ENCODE measurements at regions not wholly inside any gene's neighbourhood (a gene's known extent, or its start where the extent isn't known, plus 50 kb on each side); places are given as distances from the start of the nearest gene placed in this dataset.

DNA sequence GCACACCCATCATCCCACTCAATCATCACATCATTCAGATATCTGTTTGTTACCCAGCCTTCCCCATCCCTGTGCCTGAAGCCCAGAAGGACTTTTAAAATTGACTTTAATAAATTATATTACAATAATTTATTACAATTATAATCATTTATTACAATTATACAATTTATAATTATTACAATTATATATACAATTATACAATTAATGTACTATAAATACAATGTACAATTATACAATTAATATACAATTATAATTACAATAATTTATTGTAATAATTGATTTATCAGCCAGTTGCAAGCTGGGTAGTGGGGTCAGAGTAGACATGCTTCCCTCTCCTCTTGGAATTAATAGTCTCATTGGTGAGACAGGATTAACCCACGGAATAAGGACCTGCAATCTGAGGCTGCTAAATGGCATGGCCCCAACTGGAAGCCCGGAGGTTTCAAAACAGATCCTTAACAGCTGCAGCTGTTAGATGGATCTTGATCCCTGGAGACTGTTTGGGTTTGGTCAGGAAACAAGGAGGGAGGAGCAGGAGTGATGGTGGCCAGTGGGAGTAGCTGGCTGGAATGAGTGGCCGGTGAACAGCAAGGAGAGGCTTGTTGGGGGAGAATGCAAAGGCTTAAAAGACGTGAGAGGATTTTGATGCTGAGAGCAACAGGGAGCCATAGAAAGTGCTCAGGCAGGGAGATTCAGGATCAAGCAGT, 402.8 kb upstream of the PODXL start:
- H3K4me1 Mint-ChIP-seq (ENCODE audit: low read depth): no peaks in the 10 kb centered on the region
- no peak overlapping the region for H3K4me3 Mint-ChIP-seq
- H3K36me3 Mint-ChIP-seq (ENCODE audit: low read depth): no peaks in the 10 kb centered on the region
- H3K9me3 Mint-ChIP-seq: no peaks in the 10 kb centered on the region
- H3K27me3 Mint-ChIP-seq (ENCODE audit: low read depth): no peaks in the 10 kb centered on the region
- no peak overlapping the region for H3K27ac Mint-ChIP-seq

DNA sequence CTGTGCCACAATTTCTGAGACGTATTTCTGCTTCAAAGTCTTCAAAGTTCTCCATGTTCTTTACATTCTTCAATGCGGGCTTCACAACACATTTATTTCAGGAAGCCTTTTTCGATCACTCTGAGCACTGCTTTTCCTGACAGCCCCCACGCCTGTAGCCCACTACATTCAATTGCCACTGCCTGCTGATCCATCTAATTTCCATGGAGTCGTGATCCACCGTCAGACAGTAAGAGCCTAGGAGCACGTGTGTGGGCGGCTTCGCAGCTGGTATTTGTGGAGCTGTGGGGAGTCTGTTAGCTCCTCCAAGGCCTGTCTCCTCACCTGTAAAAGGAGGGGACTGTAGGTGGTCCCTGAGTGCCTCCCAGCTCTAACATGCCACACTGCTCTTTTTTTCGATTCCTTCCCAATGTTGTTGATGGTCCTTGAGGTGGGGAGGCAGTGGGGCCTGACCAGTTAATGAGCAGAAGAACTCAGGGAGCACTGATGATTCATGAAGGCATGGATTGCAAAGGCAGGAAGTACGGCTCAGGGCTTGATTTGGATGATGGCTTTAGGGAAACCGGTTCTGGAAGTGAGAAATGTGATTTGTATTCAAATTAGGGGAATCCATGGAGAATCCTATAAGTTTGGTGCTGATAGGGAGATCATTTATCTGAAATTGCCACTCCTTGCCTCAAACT, 401.1 kb upstream of the PODXL start:
- Mint-ChIP-seq H3K27ac (no peak overlapping the region), H3K27me3 (ENCODE audit: low read depth) (no peaks in the 10 kb centered on the region), H3K36me3 (ENCODE audit: low read depth) (no peaks in the 10 kb centered on the region), H3K4me1 (ENCODE audit: low read depth) (no peaks in the 10 kb centered on the region), H3K9me3 (no peaks in the 10 kb centered on the region), H3K4me3 (no peak overlapping the region)

GRCh38 chr7:131956864-131957263, 400.4 kb upstream of the PODXL start:
- H3K4me1 Mint-ChIP-seq (ENCODE audit: low read depth): no peaks in the 10 kb centered on the region
- no peaks in the 10 kb centered on the region for H3K36me3 Mint-ChIP-seq (ENCODE audit: low read depth)
- H3K9me3 Mint-ChIP-seq: no peaks in the 10 kb centered on the region
- no peaks in the 10 kb centered on the region for H3K27me3 Mint-ChIP-seq (ENCODE audit: low read depth)
- H3K4me3 Mint-ChIP-seq: no peak overlapping the region
- no peak overlapping the region for H3K27ac Mint-ChIP-seq

- Mint-ChIP-seq H3K27ac (no peak overlapping the region), H3K27me3 (ENCODE audit: low read depth) (no peaks in the 10 kb centered on the region)
Measured at GRCh38 chr7:131955679-131956078, 399.3 kb upstream of the PODXL start.

DNA sequence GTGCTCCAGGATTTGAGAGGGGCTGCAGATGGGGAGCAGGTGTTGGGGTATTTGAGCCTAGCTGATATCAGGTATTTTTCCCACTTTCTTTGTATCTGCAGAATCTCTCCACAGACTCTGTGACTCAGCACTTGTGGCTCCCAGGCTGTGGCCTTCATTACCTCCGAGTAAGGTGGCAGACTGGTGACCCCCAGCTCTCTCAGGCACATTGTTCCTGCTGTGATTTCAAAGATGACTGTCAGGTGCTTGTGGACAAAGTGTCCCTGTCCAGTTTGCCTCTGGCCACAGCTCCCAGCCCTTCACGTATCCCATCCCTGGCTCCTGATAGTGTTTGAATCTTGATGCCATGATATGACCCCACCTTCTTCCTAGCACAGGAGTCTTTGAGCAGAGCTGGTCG, 396.8 kb upstream of the PODXL start:
- Mint-ChIP-seq H3K4me1 (ENCODE audit: low read depth) (no peaks in the 10 kb centered on the region), H3K9me3 (no peaks in the 10 kb centered on the region), H3K27me3 (ENCODE audit: low read depth) (peaks cover 5% of the 10 kb centered on the region), H3K36me3 (ENCODE audit: low read depth) (no peaks in the 10 kb centered on the region), H3K27ac (no peak overlapping the region), H3K4me3 (no peak overlapping the region)

More at GRCh38 chr7:131955679-131956078, 399.3 kb upstream of the PODXL start:
- Mint-ChIP-seq H3K4me1 (ENCODE audit: low read depth) (no peaks in the 10 kb centered on the region), H3K9me3 (no peaks in the 10 kb centered on the region), H3K4me3 (no peak overlapping the region), H3K36me3 (ENCODE audit: low read depth) (no peaks in the 10 kb centered on the region)

- H3K4me3 Mint-ChIP-seq: no peak overlapping the region
- H3K9me3 Mint-ChIP-seq: no peaks in the 10 kb centered on the region
- H3K36me3 Mint-ChIP-seq (ENCODE audit: low read depth): no peaks in the 10 kb centered on the region
- no peaks in the 10 kb centered on the region for H3K4me1 Mint-ChIP-seq (ENCODE audit: low read depth)
- H3K27ac Mint-ChIP-seq: no peak overlapping the region
- H3K27me3 Mint-ChIP-seq (ENCODE audit: low read depth): peaks cover 5% of the 10 kb centered on the region
Measured at GRCh38 chr7:131952365-131952764, 395.9 kb upstream of the PODXL start.

DNA sequence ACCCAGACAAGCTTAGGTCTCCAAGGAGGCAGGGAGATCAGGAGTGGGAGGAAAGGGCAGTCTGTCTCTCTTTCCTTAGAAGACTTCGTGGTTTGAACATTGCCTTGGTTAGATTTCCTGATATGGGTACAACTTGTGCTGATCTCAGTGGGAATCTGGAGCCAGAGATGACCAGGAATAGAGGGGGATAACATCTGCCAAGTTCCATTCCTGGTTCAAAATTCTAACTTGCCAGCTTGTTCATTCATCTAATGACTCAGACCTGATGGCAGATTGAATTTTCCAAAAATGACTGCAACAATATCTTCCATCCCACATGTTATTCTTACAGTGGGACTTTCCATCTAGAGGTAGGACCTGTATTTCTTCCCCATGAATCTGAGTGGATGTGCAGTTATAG, 394.3 kb upstream of the PODXL start:
- H3K4me3 Mint-ChIP-seq: no peak overlapping the region
- peaks cover 5% of the 10 kb centered on the region for H3K27me3 Mint-ChIP-seq (ENCODE audit: low read depth)
- H3K9me3 Mint-ChIP-seq: no peaks in the 10 kb centered on the region
- H3K36me3 Mint-ChIP-seq (ENCODE audit: low read depth): no peaks in the 10 kb centered on the region
- H3K4me1 Mint-ChIP-seq (ENCODE audit: low read depth): no peaks in the 10 kb centered on the region
- no peak overlapping the region for H3K27ac Mint-ChIP-seq

DNA sequence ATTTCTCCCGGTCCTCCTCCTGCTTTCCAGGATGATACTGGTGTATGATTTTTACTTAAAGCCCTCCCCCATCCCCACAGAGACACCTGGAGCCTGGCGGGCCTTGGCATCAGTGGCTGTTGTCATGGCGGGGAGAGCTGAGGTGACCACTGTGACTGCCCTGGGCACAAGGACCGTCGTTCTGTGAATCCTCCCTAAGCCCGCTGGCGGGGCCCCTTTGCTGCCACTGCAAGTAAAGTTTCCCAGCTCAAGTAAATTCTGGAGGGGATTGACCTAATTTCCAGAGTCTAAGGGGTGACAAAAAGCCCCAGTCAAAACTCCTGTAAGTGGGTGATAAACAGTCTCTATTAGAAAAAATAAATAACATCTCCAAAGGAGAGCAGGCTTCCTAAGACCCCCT, 393.2 kb upstream of the PODXL start:
- Mint-ChIP-seq H3K27ac (no peak overlapping the region), H3K9me3 (no peaks in the 10 kb centered on the region), H3K4me1 (ENCODE audit: low read depth) (peaks cover 4% of the 10 kb centered on the region), H3K27me3 (ENCODE audit: low read depth) (peaks cover 5% of the 10 kb centered on the region), H3K36me3 (ENCODE audit: low read depth) (no peaks in the 10 kb centered on the region), H3K4me3 (no peak overlapping the region)

- Mint-ChIP-seq H3K36me3 (ENCODE audit: low read depth) (no peaks in the 10 kb centered on the region), H3K4me1 (ENCODE audit: low read depth) (peaks cover 4% of the 10 kb centered on the region), H3K9me3 (no peaks in the 10 kb centered on the region), H3K4me3 (no peak overlapping the region), H3K27me3 (ENCODE audit: low read depth) (peaks cover 5% of the 10 kb centered on the region), H3K27ac (no peak overlapping the region)
Measured at GRCh38 chr7:131948434-131949053, 392.1 kb upstream of the PODXL start.

- H3K9me3 Mint-ChIP-seq: no peaks in the 10 kb centered on the region
- no peak overlapping the region for H3K27ac Mint-ChIP-seq
- peaks cover 5% of the 10 kb centered on the region for H3K27me3 Mint-ChIP-seq (ENCODE audit: low read depth)
- H3K4me1 Mint-ChIP-seq (ENCODE audit: low read depth): peaks cover 4% of the 10 kb centered on the region
- no peak overlapping the region for H3K4me3 Mint-ChIP-seq
- no peaks in the 10 kb centered on the region for H3K36me3 Mint-ChIP-seq (ENCODE audit: low read depth)
Measured at GRCh38 chr7:131947661-131948060, 391.2 kb upstream of the PODXL start.

- H3K4me3 Mint-ChIP-seq: no peak overlapping the region
- no peaks in the 10 kb centered on the region for H3K36me3 Mint-ChIP-seq (ENCODE audit: low read depth)
- H3K9me3 Mint-ChIP-seq: no peaks in the 10 kb centered on the region
- no peak overlapping the region for H3K27ac Mint-ChIP-seq
- H3K4me1 Mint-ChIP-seq (ENCODE audit: low read depth): peaks cover 4% of the 10 kb centered on the region
- H3K27me3 Mint-ChIP-seq (ENCODE audit: low read depth): peaks cover 5% of the 10 kb centered on the region
Measured at GRCh38 chr7:131945957-131946544, 389.6 kb upstream of the PODXL start.

GRCh38 chr7:131945313-131945911, 389.0 kb upstream of the PODXL start:
- H3K9me3 Mint-ChIP-seq: no peaks in the 10 kb centered on the region

DNA sequence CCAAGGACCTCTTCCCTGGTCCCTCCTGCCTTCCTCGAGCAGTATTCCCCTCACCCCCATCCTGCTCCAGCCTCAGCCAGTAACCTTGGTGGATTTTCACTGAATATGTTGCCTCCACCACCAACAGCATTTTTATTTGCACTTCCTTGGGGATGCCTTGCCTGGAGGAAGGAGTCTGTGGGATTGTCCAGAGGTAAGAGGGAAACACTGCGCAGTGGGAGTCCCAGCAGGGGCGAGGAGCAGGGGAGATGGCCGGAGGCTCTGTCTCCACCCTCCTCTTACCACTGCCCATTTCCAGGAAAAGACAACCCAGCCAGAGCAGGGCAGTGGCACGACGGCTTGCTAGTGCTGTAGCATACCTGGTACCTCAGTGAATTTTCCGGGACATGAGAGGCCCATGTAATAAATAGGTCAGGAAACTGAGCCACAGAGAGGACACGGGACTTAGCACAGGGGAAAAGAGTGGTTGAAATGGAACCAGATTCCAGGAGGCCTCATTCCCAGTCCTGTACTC, 388.2 kb upstream of the PODXL start:
- H3K9me3 Mint-ChIP-seq: no peaks in the 10 kb centered on the region
- H3K27ac Mint-ChIP-seq: no peak overlapping the region
- H3K36me3 Mint-ChIP-seq (ENCODE audit: low read depth): no peaks in the 10 kb centered on the region
- no peak overlapping the region for H3K4me3 Mint-ChIP-seq
- peaks cover 4% of the 10 kb centered on the region for H3K4me1 Mint-ChIP-seq (ENCODE audit: low read depth)
- H3K27me3 Mint-ChIP-seq (ENCODE audit: low read depth): peaks cover 5% of the 10 kb centered on the region

More at GRCh38 chr7:131945313-131945911, 389.0 kb upstream of the PODXL start:
- H3K36me3 Mint-ChIP-seq (ENCODE audit: low read depth): no peaks in the 10 kb centered on the region
- H3K4me1 Mint-ChIP-seq (ENCODE audit: low read depth): peaks cover 4% of the 10 kb centered on the region
- no peak overlapping the region for H3K4me3 Mint-ChIP-seq
- no peak overlapping the region for H3K27ac Mint-ChIP-seq
- peaks cover 5% of the 10 kb centered on the region for H3K27me3 Mint-ChIP-seq (ENCODE audit: low read depth)

GRCh38 chr7:131943646-131944045, 387.2 kb upstream of the PODXL start:
- peaks cover 4% of the 10 kb centered on the region for H3K4me1 Mint-ChIP-seq (ENCODE audit: low read depth)
- H3K27ac Mint-ChIP-seq: no peak overlapping the region
- no peak overlapping the region for H3K4me3 Mint-ChIP-seq
- H3K9me3 Mint-ChIP-seq: no peaks in the 10 kb centered on the region
- no peaks in the 10 kb centered on the region for H3K36me3 Mint-ChIP-seq (ENCODE audit: low read depth)
- H3K27me3 Mint-ChIP-seq (ENCODE audit: low read depth): peaks cover 3% of the 10 kb centered on the region
